Pancreas (tissue), 10 donors: ENCODE measurements at regions not wholly inside any gene's neighbourhood (a gene's known extent, or its start where the extent isn't known, plus 50 kb on each side); places are given as distances from the start of the nearest gene placed in this dataset.

Source experiments
- ATAC-seq, 4 donors: fragments of 200-7000 bp; cut with Tn5 transposase; one replicate each; pipeline versions ENCODE4 v1.8.0 to v1.9.1; 2020; ENCODE audit warnings: mild to moderate bottlenecking in 4 of 4, moderate library complexity in 4 of 4
- DNase-seq, 6 donors: peaks; one replicate each; pipeline ENCODE4 v3.0.0-alpha.2; 2020
- FAIRE-seq: peaks from 2 replicates; lab custom pipeline; 2012; peaks lifted over from hg19 to GRCh38; lab: Jason Lieb, UNC
- H3K27ac ChIP-seq, 4 donors: fragments of 200-600 bp; sonication (generic); 1 replicate in 3 of 4; 2 replicates in 1 of 4; pipeline versions ENCODE4 v1.5.0 to v1.8.0; 2020
- H3K27me3 ChIP-seq, 4 donors: fragments of 200-600 bp; one replicate each; pipeline ENCODE4 v1.8.0; 2021
- H3K36me3 ChIP-seq, 3 donors: fragments of 200-600 bp; sonication (generic) in 1 of 3; one replicate each; pipeline versions ENCODE4 v1.5.0 to v1.8.0; 2020 to 2021
- H3K4me1 ChIP-seq, 3 donors: fragments of 200-600 bp; one replicate each; pipeline ENCODE4 v1.8.0; 2021
- H3K4me3 ChIP-seq, 4 donors: fragments of 200-600 bp; sonication (generic) in 2 of 4; one replicate each; pipeline versions ENCODE4 v1.5.0 to v1.8.0; 2020 to 2021
- H3K9me3 ChIP-seq, 4 donors: fragments of 200-600 bp; one replicate each; pipeline ENCODE4 v1.8.0; 2021
- WGBS, 2 donors: extraction: QIAGEN DNeasy Blood & Tissue Kit; methylation state at CpG; one replicate each; pipeline ENCODE4 v1.1.7; 2013; 5-methylcytosine and 5-hydroxymethylcytosine counted together
- intact Hi-C, 3 donors: fragments of 100-400 bp; cut with DNase I; formaldehyde crosslinking; loops; one replicate each; pipeline versions ENCODE4 v1.11.1 to v1.14.2; 2022
- TF ChIP-seq, protein P1 (sequence below), 4 donors: fragments of 200-600 bp; sonication (generic) in 3 of 4; IDR thresholded peaks; one replicate each; pipeline versions ENCODE4 v1.5.0 to v1.8.0; 2021; ENCODE audit warnings: antibody characterized with exemption in 4 of 4
- donor health status: healthy with polysubstance abuse.
- donor health status: DM: no; HTN: no; CAD: no; lungs with moderate emphysema.
- donor health status: DM: no; HTN: no; CAD: no.
- donor health status: control.
- donor health status: control.
- donor health status: Bipolar disorder and iron deficiency.
- donor health status: DM: yes; HTN: yes; CAD: no.
- donor health status: DM: no; HTN: no; CAD: no.
- donor health status: DM: no; HTN: no; CAD: no.
- donor health status: DM: yes; HTN: yes; CAD: no.

DNA sequence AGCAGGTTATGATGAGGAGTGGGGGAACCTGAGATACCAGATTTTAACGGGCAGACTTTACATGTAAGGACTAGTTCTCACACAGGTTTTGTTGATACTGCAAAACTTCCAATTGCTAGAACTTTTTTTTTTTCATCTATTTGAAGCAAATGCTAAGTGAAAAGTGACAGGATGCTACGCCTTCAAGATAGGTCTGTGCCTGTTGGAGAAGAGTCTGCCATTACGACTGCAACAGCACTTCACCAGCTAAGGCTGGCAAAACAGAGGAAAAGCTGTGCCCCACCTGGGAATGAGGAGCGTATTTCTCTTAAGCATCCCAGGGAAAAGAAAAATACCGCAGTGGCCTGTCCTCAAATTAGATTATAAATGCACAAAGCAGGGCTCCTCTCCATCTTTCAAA lies 102.0 kb upstream of the CDH6 start:
- no peaks in the 10 kb centered on the region for H3K36me3 ChIP-seq
- no peak overlapping the region for H3K4me3 ChIP-seq
- TF ChIP-seq, protein P1, sequence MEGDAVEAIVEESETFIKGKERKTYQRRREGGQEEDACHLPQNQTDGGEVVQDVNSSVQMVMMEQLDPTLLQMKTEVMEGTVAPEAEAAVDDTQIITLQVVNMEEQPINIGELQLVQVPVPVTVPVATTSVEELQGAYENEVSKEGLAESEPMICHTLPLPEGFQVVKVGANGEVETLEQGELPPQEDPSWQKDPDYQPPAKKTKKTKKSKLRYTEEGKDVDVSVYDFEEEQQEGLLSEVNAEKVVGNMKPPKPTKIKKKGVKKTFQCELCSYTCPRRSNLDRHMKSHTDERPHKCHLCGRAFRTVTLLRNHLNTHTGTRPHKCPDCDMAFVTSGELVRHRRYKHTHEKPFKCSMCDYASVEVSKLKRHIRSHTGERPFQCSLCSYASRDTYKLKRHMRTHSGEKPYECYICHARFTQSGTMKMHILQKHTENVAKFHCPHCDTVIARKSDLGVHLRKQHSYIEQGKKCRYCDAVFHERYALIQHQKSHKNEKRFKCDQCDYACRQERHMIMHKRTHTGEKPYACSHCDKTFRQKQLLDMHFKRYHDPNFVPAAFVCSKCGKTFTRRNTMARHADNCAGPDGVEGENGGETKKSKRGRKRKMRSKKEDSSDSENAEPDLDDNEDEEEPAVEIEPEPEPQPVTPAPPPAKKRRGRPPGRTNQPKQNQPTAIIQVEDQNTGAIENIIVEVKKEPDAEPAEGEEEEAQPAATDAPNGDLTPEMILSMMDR (IDR thresholded peaks at IDR 0.05) = no peak
- intact Hi-C loops = no loop called here
- H3K9me3 ChIP-seq = no peaks in the 10 kb centered on the region
- no peaks in the 10 kb centered on the region for H3K4me1 ChIP-seq
- no peaks in the 10 kb centered on the region for H3K27me3 ChIP-seq
- WGBS, 2 donors = 64 to 83% methylated on average over 5 of the region's 5 CpGs
- no peak overlapping the region for H3K27ac ChIP-seq
- ATAC-seq = no peak
- no peak for DNase-seq
- FAIRE-seq = no peak

DNA sequence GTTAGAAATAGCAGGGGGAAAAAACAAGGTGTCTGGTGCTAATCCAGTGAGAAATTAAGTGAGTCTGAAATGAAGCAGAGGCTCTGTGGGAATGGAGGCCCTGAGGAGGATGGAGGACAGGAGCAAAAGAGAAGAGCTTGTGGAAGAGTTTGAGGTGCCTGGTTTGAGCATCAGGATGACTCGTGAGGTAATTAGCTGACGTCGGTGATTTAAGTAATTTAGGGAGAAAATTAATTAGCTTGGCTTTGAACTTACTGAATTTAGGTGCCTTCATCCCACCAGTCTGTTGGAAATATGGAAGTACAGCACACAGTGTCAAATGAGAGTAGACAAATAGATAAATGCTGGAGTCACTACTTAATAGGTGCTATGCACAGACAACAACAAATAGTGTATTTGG lies 103.0 kb upstream of the CDH6 start:
- FAIRE-seq = no peak
- ATAC-seq = no peak
- no peaks in the 10 kb centered on the region for H3K9me3 ChIP-seq
- intact Hi-C loops = no loop called here
- H3K27me3 ChIP-seq = no peaks in the 10 kb centered on the region
- H3K36me3 ChIP-seq = no peaks in the 10 kb centered on the region
- no peaks in the 10 kb centered on the region for H3K4me1 ChIP-seq
- DNase-seq = no peak
- no peak overlapping the region for H3K4me3 ChIP-seq
- no peak overlapping the region for H3K27ac ChIP-seq
- TF ChIP-seq, protein P1 (IDR thresholded peaks at IDR 0.05) = no peak
- WGBS, 2 donors = 67 to 90% methylated on average over 3 of the region's 3 CpGs

DNA sequence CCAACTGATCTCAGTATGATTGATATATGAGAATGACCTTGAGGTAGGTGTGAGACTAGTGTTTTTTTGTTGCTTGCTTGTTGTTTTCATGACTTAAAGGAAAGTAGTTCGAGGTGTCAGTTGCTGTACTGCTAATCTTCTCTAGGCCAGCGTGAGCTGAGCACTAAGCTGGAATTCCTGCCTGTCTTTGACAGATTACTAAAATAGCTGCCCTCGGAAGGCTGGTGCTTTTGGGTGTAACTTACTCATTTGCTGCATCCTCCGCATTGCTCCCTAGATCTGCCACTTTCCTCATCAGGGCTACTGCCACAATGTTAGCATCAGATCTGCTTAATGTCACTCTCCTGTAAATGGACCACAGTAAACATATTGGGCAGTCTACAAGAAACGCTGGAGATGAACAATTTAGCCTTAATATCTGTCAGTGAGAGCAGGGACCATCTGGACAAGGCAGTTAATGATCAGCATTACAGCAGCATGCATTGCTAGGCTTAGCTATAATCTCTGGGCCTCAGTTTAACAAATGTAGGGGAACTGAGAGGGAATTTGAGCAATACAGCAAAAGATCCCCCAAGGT lies 106.6 kb upstream of the CDH6 start:
- Histone ChIP-seq H3K4me1 (no peaks in the 10 kb centered on the region), H3K27ac (no peak overlapping the region), H3K9me3 (no peaks in the 10 kb centered on the region), H3K36me3 (no peaks in the 10 kb centered on the region), H3K4me3 (no peak overlapping the region), H3K27me3 (no peaks in the 10 kb centered on the region)
- WGBS, 2 donors = 41 to 46% methylated on average over 5 of the region's 5 CpGs
- TF ChIP-seq, protein P1 (IDR thresholded peaks at IDR 0.05) = no peak
- intact Hi-C loops = no loop called here
- DNase-seq (no peak), FAIRE-seq (no peak), ATAC-seq (peak in 1 of 4 donors; percentile 51)

DNA sequence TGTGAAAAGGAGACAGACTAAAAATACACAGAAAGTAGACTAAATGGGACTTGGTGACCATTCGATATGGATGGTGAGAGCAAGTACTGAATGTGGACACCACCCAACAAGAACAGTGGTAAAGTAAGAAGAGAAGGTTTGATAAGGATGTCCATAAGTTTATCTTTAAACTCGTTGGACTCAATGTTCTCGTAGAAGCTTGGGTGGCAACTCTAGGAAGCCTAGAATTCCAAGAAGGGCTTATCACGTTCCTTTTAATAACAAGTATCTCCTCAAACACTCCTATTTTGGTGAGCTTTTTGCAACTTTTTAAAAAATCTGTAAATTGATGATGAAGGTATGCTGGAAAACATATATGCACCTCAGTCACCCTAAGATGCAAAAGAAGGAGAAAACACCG lies 108.6 kb upstream of the CDH6 start:
- ATAC-seq (no peak), DNase-seq (no peak), FAIRE-seq (no peak)
- H3K27ac ChIP-seq = no peak overlapping the region
- TF ChIP-seq, protein P1 (IDR thresholded peaks at IDR 0.05) = no peak
- no peak overlapping the region for H3K4me3 ChIP-seq
- no peaks in the 10 kb centered on the region for H3K27me3 ChIP-seq
- H3K9me3 ChIP-seq = no peaks in the 10 kb centered on the region
- H3K36me3 ChIP-seq = no peaks in the 10 kb centered on the region
- WGBS, 2 donors = 54 to 69% methylated on average over 5 of the region's 5 CpGs
- intact Hi-C loops = no loop called here
- no peaks in the 10 kb centered on the region for H3K4me1 ChIP-seq

DNA sequence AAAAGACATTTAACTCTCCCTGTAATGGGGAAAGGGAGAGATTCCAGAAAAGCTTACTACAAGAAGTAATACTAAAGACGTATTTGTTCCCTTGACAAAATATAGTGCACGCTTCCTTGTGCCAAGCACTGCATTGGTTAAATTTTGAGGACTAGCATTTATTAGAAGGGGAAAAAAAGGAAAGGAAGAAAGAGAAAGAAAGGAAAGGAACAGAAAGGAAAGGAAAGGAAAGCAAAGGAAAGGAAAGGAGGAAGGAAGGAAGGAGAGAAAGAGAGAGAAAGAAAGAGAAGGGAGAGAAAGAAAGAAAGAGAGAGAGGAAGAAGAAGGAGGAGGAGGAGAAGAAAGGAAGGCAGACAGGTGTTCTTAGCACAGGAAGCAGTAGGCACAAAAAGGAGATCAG lies 110.1 kb upstream of the CDH6 start:
- intact Hi-C loops = no loop called here
- TF ChIP-seq, protein P1 (IDR thresholded peaks at IDR 0.05) = no peak
- Histone ChIP-seq H3K4me1 (no peaks in the 10 kb centered on the region), H3K36me3 (no peaks in the 10 kb centered on the region), H3K27me3 (no peaks in the 10 kb centered on the region), H3K27ac (no peak overlapping the region), H3K9me3 (no peaks in the 10 kb centered on the region), H3K4me3 (no peak overlapping the region)
- no peak for ATAC-seq
- WGBS, 2 donors = 66 to 81% methylated on average over 2 of the region's 2 CpGs
- FAIRE-seq = no peak
- DNase-seq = no peak
